KOPT-K1 (cell line): ENCODE measurements at regions not wholly inside any gene's neighbourhood (a gene's known extent, or its start where the extent isn't known, plus 50 kb on each side); places are given as distances from the start of the nearest gene placed in this dataset.

ENCODE experiments used
- H3K27ac ChIP-seq: fragments of 200-600 bp; sonication (generic); 2 replicates; pipeline ENCODE4 v1.5.1; 2016; ENCODE audit warnings: antibody characterized with exemption, mild to moderate bottlenecking, low read depth, low read length; ENCODE audit not compliant: poor library complexity, severe bottlenecking
- H3K36me3 ChIP-seq: fragments of 200-600 bp; sonication (generic); 2 replicates; pipeline ENCODE4 v1.5.1; 2017; ENCODE audit warnings: antibody characterized with exemption, mild to moderate bottlenecking, low read length, moderate library complexity; ENCODE audit not compliant: insufficient read depth
- H3K9me3 ChIP-seq: fragments of 200-600 bp; sonication (generic); 2 replicates; pipeline ENCODE4 v1.5.1; 2017; ENCODE audit warnings: antibody characterized with exemption, low read length, mild to moderate bottlenecking; ENCODE audit not compliant: insufficient read depth, poor library complexity, severe bottlenecking

- Histone ChIP-seq H3K9me3 (no peaks in the 10 kb centered on the region), H3K27ac (no peak overlapping the region), H3K36me3 (no peaks in the 10 kb centered on the region)
Observed at GRCh38 chrX:10021461-10022272, 54.5 kb downstream of the CLDN34 start.

- Histone ChIP-seq H3K27ac (no peak overlapping the region), H3K9me3 (no peaks in the 10 kb centered on the region)
Observed at GRCh38 chrX:10022273-10022541, 55.0 kb downstream of the CLDN34 start.

GRCh38 chrX:10022580-10023245 lies 55.6 kb downstream of the CLDN34 start:
- Histone ChIP-seq H3K27ac (no peak overlapping the region), H3K36me3 (no peaks in the 10 kb centered on the region), H3K9me3 (no peaks in the 10 kb centered on the region)

More at GRCh38 chrX:10022273-10022541, 55.0 kb downstream of the CLDN34 start:
- no peaks in the 10 kb centered on the region for H3K36me3 ChIP-seq

DNA sequence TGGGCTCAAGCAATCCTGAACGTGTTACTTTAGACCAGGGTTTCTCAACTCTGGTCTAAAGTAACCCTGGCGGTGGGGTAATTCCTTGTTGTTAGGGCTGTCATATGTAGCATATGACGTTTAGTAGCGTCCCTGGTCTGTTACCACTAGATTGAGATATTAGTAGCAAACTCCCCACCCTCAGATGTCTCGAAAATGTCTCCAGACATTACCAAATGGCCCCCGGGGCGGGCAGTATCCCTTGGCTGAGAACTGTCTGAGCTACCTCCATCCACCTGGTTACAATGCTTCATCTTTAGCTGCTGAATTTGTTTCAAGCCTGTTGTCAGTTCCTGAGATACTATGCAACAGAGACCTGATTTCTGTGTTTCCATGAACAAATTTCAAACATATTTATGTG lies 56.7 kb downstream of the CLDN34 start:
- no peak overlapping the region for H3K27ac ChIP-seq
- no peaks in the 10 kb centered on the region for H3K9me3 ChIP-seq
- H3K36me3 ChIP-seq = no peaks in the 10 kb centered on the region

- H3K36me3 ChIP-seq = no peaks in the 10 kb centered on the region
- no peak overlapping the region for H3K27ac ChIP-seq
- no peaks in the 10 kb centered on the region for H3K9me3 ChIP-seq
Observed at GRCh38 chrX:10025742-10026493, 58.8 kb downstream of the CLDN34 start.

GRCh38 chrX:10028283-10029104 lies 61.3 kb downstream of the CLDN34 start:
- no peaks in the 10 kb centered on the region for H3K36me3 ChIP-seq
- no peaks in the 10 kb centered on the region for H3K9me3 ChIP-seq
- no peak overlapping the region for H3K27ac ChIP-seq

DNA sequence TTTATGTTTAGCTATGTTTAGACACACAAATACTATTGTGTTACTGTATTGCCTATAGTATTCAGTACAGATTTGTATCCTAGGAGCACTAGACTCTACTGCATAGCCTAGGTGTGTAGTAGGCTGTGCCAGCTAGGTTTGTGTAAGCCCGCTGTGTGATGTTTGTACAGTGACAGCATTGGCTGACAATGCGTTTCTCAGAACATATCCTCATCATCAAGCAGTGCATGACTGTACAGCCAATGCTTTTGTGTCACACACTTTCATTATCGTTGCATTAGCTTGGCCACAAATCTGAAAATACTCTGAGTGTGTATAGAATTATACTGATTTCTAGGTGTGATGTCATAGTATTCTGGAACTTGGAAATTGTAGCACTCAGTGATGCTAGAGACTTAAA lies 63.4 kb downstream of the CLDN34 start:
- H3K27ac ChIP-seq = no peak overlapping the region
- H3K9me3 ChIP-seq = no peaks in the 10 kb centered on the region
- no peaks in the 10 kb centered on the region for H3K36me3 ChIP-seq

DNA sequence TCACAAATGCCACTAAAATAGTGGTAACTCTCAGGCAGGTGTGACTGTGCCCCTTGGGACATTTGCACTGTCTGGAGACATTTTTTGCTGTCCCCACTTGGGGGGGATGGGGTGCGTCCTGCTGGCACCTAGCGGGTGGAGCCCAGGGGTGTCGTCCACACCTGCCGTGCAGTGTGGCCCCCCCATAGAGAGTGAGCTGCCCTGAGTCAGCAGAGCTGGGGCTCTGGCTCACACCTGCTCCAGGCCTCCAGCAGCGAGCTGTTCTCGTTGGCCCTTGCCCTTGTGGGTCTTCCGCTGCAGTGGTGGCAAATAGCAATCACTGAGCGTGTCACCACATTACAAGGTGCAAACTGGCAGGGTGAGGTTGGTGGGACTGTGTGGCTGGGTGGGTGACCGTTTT lies 64.6 kb downstream of the CLDN34 start:
- Histone ChIP-seq H3K9me3 (no peaks in the 10 kb centered on the region), H3K36me3 (no peaks in the 10 kb centered on the region), H3K27ac (no peak overlapping the region)

DNA sequence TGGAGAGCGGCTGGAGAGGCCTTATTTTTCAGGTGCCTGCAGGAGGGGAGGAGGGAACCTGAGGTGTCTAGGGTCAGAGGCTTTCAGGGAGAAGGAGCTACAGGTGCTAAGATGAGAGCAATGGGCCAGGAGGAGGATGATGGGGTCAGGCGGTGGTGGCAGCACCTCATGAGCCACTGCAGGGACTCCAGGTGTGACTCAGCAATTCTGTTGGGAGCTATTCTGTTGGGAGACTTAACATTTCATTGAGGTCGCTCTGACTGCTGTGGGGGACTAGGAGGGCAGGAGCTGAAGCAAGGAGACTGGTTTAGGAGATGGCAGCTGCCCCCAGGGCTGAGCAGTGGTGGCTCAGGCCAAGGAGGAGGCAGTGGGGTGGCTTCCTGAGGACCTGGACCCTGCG lies 65.0 kb downstream of the CLDN34 start:
- Histone ChIP-seq H3K27ac (no peak overlapping the region), H3K9me3 (no peaks in the 10 kb centered on the region), H3K36me3 (no peaks in the 10 kb centered on the region)

DNA sequence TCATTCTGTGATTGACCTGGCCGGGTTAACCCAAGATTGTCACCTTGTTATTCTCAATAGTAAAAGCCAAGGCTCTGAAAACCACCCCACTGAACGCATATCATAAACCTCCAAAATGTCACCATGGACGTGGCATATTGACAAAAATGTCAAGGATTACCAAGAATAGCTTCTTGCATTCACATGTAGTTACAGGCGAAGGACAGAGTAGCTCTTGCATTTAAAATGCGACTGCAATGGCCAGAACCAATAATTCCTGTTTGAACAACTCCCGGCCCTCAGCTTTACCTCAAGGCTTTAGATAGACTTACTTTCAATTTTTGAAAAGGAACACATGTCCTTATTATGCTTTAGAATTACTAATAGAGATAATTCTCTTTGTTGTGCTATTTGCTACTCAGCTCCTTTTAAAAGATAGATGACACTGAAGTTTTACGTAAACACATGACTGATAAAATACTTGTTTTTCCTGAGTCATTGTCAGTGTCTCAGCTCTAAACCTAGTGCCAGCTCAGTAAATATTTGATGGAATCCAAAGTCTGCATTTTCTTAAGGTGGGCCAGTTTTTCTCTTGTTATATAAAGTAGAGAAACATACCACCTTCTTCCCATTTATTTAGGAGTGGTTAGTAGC lies 66.3 kb downstream of the CLDN34 start:
- H3K9me3 ChIP-seq = no peaks in the 10 kb centered on the region
- no peak overlapping the region for H3K27ac ChIP-seq

DNA sequence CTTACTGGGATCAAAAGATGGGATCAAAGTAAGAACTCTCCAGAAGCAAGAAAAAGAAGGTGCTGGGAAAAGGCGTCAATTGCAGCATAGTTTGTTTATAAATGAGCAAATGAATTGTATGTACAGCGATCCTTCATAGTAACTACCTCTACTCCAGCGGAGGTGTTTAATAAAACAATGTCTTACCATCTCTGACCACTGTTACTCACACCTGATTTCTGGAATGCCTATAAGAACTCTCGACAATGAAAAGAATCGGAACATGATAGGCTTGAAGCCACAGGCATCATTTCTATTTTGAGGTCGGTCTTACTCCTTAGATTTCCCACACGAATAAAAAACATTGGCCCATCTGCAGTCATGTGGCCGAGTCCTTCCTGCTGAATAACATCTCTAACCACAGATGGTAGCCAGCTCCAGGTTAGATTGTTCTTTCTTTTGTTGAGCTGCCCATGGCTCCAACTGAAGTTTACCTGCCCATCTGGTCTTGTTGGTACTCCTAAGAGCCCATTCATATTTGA lies 67.6 kb downstream of the CLDN34 start:
- H3K9me3 ChIP-seq = no peaks in the 10 kb centered on the region
- H3K27ac ChIP-seq = no peak overlapping the region
- no peaks in the 10 kb centered on the region for H3K36me3 ChIP-seq

More for the DNA sequence above, 66.3 kb downstream of the CLDN34 start:
- H3K36me3 ChIP-seq = no peaks in the 10 kb centered on the region

- Histone ChIP-seq H3K9me3 (no peaks in the 10 kb centered on the region), H3K27ac (no peak overlapping the region), H3K36me3 (no peaks in the 10 kb centered on the region)
Observed at GRCh38 chrX:10038585-10038984, 71.4 kb downstream of the CLDN34 start.

GRCh38 chrX:10039821-10040793 lies 72.9 kb downstream of the CLDN34 start:
- Histone ChIP-seq H3K27ac (no peak overlapping the region), H3K9me3 (no peaks in the 10 kb centered on the region)

More at GRCh38 chrX:10039821-10040793, 72.9 kb downstream of the CLDN34 start:
- H3K36me3 ChIP-seq = no peaks in the 10 kb centered on the region
